Naive B cell (primary cell): ENCODE measurements at regions not wholly inside any gene's neighbourhood (a gene's known extent, or its start where the extent isn't known, plus 50 kb on each side); places are given as distances from the start of the nearest gene placed in this dataset.

Source experiments
- ATAC-seq, 2 donors: fragments of 150-1000 bp; cut with Tn5 transposase; 2 replicates each; pipeline ENCODE4 v1.10.0; 2021; ENCODE audit warnings: low read depth in 2 of 2, mild to moderate bottlenecking in 2 of 2, moderate library complexity in 2 of 2
- DNase-seq: peaks from one replicate; pipeline ENCODE4 v3.0.0; 2022
- H3K27ac Mint-ChIP-seq, 6 donors: one replicate each; pipeline ENCODE4 v1.8.0; 2020 to 2022; ENCODE audit warnings: mild to moderate bottlenecking in 6 of 6, mixed read lengths in 6 of 6, moderate library complexity in 5 of 6, inconsistent platforms in 2 of 6
- H3K27me3 Mint-ChIP-seq, 3 donors: one replicate each; pipeline ENCODE4 v1.8.0; 2021 to 2022; ENCODE audit warnings: mixed read lengths in 3 of 3, mild to moderate bottlenecking in 1 of 3
- H3K36me3 Mint-ChIP-seq, 2 donors: one replicate each; pipeline ENCODE4 v1.8.0; 2020 to 2022; ENCODE audit warnings: mixed read lengths in 2 of 2, inconsistent platforms in 1 of 2, mild to moderate bottlenecking in 1 of 2
- H3K4me1 Mint-ChIP-seq, 3 donors: one replicate each; pipeline ENCODE4 v1.8.0; 2020 to 2022; ENCODE audit warnings: mixed read lengths in 3 of 3, inconsistent platforms in 1 of 3, mild to moderate bottlenecking in 1 of 3, moderate library complexity in 1 of 3
- H3K4me3 Mint-ChIP-seq, 8 donors: one replicate each; pipeline ENCODE4 v1.8.0; 2020 to 2022; ENCODE audit warnings: mild to moderate bottlenecking in 8 of 8, mixed read lengths in 8 of 8, moderate library complexity in 8 of 8, inconsistent platforms in 2 of 8
- H3K9me3 Mint-ChIP-seq, 7 donors: one replicate each; pipeline ENCODE4 v1.8.0; 2020 to 2022; ENCODE audit warnings: mixed read lengths in 7 of 7, mild to moderate bottlenecking in 5 of 7, inconsistent platforms in 2 of 7, moderate library complexity in 1 of 7

DNA sequence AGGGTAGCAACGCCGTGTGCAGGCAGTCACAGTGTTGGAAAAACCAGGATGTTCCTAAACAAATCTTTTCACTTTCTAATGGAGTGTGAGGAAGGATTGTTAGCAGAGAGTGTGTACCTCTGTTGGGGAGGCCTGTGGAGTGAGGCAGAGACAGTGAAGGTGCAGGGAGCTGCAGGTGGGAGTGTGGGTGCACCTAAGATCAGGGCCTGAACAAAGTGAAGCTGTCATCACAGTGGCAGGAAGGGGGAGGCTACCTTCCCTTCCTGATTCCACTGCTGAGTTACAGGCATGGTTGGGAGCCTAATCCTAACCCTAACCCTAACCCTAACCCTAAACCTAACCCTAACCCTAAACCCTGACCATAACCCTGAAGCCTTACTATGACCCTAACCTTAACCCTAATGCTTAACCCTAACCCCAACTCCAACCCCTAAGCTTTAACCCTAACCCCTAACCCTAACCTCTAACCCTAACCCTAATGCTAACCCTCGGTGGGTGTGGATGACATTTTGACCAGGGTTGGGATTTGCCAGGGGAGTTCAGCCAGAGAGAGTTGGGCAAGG lies 158.8 kb upstream of the KLF6 start:
- ATAC-seq (no peak), DNase-seq (no peak)
- Mint-ChIP-seq H3K9me3 (peaks cover 0 to 5% (median 0%) of the 10 kb centered on the region in 7 donors), H3K36me3 (no peaks in the 10 kb centered on the region), H3K27ac (peak overlapping the region in 3 of 6 donors; percentile 40 to 64 (median 63)), H3K4me1 (peaks cover 0 to 4% (median 4%) of the 10 kb centered on the region in 3 donors), H3K27me3 (peaks cover 0 to 16% (median 8%) of the 10 kb centered on the region in 3 donors), H3K4me3 (no peak overlapping the region)

- H3K4me3 Mint-ChIP-seq, result no peak overlapping the region
- H3K4me1 Mint-ChIP-seq, result peaks cover 0 to 4% (median under 1%) of the 10 kb centered on the region in 3 donors
Measured at GRCh38 chr10:3942937-3943489, 158.0 kb upstream of the KLF6 start.

GRCh38 chr10:3941676-3942075 lies 156.7 kb upstream of the KLF6 start:
- H3K36me3 Mint-ChIP-seq, result no peaks in the 10 kb centered on the region
- peak overlapping the region in 4 of 6 donors; percentile 17 to 78 (median 67) for H3K27ac Mint-ChIP-seq
- H3K4me3 Mint-ChIP-seq, result no peak overlapping the region
- DNase-seq, result no peak
- H3K4me1 Mint-ChIP-seq, result peaks cover 0 to 4% (median 0%) of the 10 kb centered on the region in 3 donors
- no peak for ATAC-seq
- H3K9me3 Mint-ChIP-seq, result peaks cover 0 to 5% (median 0%) of the 10 kb centered on the region in 7 donors
- peaks cover 0 to under 1% (median 0%) of the 10 kb centered on the region in 3 donors for H3K27me3 Mint-ChIP-seq

More at GRCh38 chr10:3942937-3943489, 158.0 kb upstream of the KLF6 start:
- Mint-ChIP-seq H3K36me3 (no peaks in the 10 kb centered on the region), H3K9me3 (peaks cover 0 to 5% (median 0%) of the 10 kb centered on the region in 7 donors), H3K27ac (peak overlapping the region in 1 of 6 donors; percentile 80), H3K27me3 (peaks cover 0 to 12% (median 3%) of the 10 kb centered on the region in 3 donors)
- no peak for ATAC-seq
- no peak for DNase-seq

- H3K9me3 Mint-ChIP-seq, result peaks cover 0 to 2% (median 0%) of the 10 kb centered on the region in 7 donors
- DNase-seq (no peak), ATAC-seq (no peak)
- H3K27me3 Mint-ChIP-seq, result no peaks in the 10 kb centered on the region
- H3K4me1 Mint-ChIP-seq, result peaks cover 19 to 26% (median 26%) of the 10 kb centered on the region in 3 donors
- peak overlapping the region in 5 of 6 donors; percentile 28 to 94 (median 78) for H3K27ac Mint-ChIP-seq
- H3K4me3 Mint-ChIP-seq, result peak overlapping the region in 2 of 8 donors; percentile 26 to 64
- no peaks in the 10 kb centered on the region for H3K36me3 Mint-ChIP-seq
Measured at GRCh38 chr10:3936422-3937040, 151.5 kb upstream of the KLF6 start.

DNA sequence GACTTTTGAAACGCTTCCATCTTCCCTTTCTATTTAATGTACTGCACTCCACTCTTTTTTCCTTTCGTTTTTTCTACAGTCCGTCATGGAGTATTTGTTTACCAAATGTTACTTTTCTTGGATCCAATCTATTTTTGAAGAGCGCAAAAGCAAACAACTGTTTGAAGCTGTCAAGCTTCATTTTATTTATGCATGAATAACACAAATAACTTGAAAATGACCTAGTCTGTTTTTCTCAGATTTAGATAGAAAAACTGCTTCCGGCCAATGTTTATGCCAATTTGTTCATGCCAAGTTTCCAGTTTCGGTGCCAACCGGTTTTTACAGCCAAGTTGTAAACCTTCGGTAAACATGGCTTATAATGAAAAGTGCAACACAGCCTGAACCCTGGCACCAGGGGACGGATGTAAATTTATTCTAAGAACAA lies 150.9 kb upstream of the KLF6 start:
- Mint-ChIP-seq H3K4me1 (peaks cover 19 to 26% (median 26%) of the 10 kb centered on the region in 3 donors), H3K36me3 (no peaks in the 10 kb centered on the region), H3K27me3 (no peaks in the 10 kb centered on the region), H3K9me3 (peaks cover 0 to 2% (median 0%) of the 10 kb centered on the region in 7 donors), H3K4me3 (peak overlapping the region in 6 of 8 donors; percentile 2 to 87 (median 39)), H3K27ac (peak overlapping the region in 3 of 6 donors; percentile 50 to 94 (median 91))
- DNase-seq (no peak), ATAC-seq (no peak)

DNA sequence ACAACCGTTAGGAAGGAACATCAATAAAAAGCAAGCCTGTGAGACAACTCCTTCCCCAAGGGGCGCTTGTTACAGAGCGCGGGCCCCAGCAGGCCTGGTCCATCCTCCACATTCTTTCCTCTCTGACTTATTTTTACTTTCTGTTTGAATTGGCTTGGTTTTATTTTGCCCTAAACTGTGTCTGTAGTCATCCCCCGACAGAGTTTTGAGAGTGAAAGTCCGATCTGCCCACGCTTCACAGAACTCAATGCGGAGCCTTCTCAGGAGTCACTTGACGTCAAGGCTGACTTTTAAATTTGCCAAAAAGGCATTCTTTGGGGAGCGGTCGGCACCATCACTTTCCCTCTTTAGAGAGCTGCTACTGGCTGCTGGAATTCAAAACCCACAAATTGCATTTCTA lies 150.1 kb upstream of the KLF6 start:
- Mint-ChIP-seq H3K9me3 (peaks cover 0 to 2% (median 0%) of the 10 kb centered on the region in 7 donors), H3K4me1 (peaks cover 19 to 26% (median 26%) of the 10 kb centered on the region in 3 donors), H3K36me3 (no peaks in the 10 kb centered on the region), H3K27ac (peak overlapping the region; percentile 72 to 94 (median 88)), H3K27me3 (no peaks in the 10 kb centered on the region), H3K4me3 (peak overlapping the region; percentile 22 to 87 (median 72))
- DNase-seq (peak; percentile 56), ATAC-seq (peak; percentile 93 to 95)

DNA sequence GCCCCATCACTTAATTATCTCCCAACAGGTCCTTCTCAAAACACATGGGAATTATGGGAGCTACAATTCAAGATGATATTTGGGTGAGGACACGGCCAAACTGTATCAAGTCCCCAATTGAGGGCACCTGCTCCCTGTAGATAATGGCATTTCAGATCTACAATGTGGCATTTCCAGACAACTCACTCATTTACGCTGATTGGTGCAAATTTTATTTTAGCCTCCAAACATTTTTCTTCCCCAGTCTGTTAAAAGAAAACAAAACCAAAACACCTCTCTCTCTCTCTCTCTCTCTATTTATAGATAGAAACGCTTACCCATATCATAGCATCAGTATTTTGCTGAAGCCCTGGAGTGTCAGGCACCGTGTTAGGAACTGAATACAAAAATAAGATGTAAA lies 148.7 kb upstream of the KLF6 start:
- no peaks in the 10 kb centered on the region for H3K27me3 Mint-ChIP-seq
- peaks cover 0 to 2% (median 0%) of the 10 kb centered on the region in 7 donors for H3K9me3 Mint-ChIP-seq
- DNase-seq (no peak), ATAC-seq (no peak)
- peaks cover 19 to 26% (median 26%) of the 10 kb centered on the region in 3 donors for H3K4me1 Mint-ChIP-seq
- H3K4me3 Mint-ChIP-seq, result no peak overlapping the region
- H3K36me3 Mint-ChIP-seq, result no peaks in the 10 kb centered on the region
- peak overlapping the region in 2 of 6 donors; percentile 55 to 64 for H3K27ac Mint-ChIP-seq

- Mint-ChIP-seq H3K9me3 (peaks cover 0 to 2% (median 0%) of the 10 kb centered on the region in 7 donors), H3K4me1 (peaks cover 19 to 26% (median 26%) of the 10 kb centered on the region in 3 donors), H3K27ac (peak overlapping the region in 2 of 6 donors; percentile 41 to 85), H3K4me3 (no peak overlapping the region), H3K27me3 (peaks cover 0 to 6% (median 3%) of the 10 kb centered on the region in 3 donors), H3K36me3 (no peaks in the 10 kb centered on the region)
- no peak for DNase-seq
- ATAC-seq, result no peak
Measured at GRCh38 chr10:3932597-3933375, 147.8 kb upstream of the KLF6 start.

DNA sequence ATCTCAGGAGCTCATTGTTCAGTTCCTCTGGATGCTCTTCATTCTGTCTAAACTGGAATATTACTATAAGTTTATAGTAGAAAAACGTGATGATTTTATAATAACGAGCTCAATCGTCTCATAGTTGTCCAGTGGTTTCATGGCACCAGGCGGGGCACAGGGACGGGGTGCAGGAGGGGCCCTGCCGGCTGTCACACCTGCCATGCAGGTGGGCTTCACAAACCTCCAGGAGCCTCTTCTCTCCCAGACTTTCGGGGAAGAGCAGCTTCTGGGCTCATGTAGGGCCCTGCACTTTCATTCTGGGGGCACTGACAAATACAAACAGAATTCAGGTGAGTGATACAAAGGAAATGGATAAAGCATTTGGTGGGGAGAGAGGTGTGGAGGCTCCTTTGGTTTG lies 146.9 kb upstream of the KLF6 start:
- Mint-ChIP-seq H3K4me1 (peaks cover 19 to 26% (median 26%) of the 10 kb centered on the region in 3 donors), H3K36me3 (no peaks in the 10 kb centered on the region), H3K27ac (peak overlapping the region in 3 of 6 donors; percentile 32 to 52 (median 49)), H3K27me3 (peaks cover 0 to 7% (median 3%) of the 10 kb centered on the region in 3 donors), H3K9me3 (peaks cover 0 to 2% (median 0%) of the 10 kb centered on the region in 7 donors), H3K4me3 (peak overlapping the region in 1 of 8 donors; percentile 34)
- ATAC-seq, result no peak
- no peak for DNase-seq

- no peak for ATAC-seq
- Mint-ChIP-seq H3K4me3 (no peak overlapping the region), H3K9me3 (peaks cover 0 to 2% (median 0%) of the 10 kb centered on the region in 7 donors), H3K4me1 (peaks cover 19 to 26% (median 26%) of the 10 kb centered on the region in 3 donors), H3K36me3 (no peaks in the 10 kb centered on the region), H3K27ac (peak overlapping the region in 1 of 6 donors; percentile 71), H3K27me3 (peaks cover 0 to 7% (median 3%) of the 10 kb centered on the region in 3 donors)
- no peak for DNase-seq
Measured at GRCh38 chr10:3931224-3931623, 146.2 kb upstream of the KLF6 start.

- peaks cover 0 to 5% (median under 1%) of the 10 kb centered on the region in 3 donors for H3K4me1 Mint-ChIP-seq
- H3K4me3 Mint-ChIP-seq, result no peak overlapping the region
- no peaks in the 10 kb centered on the region for H3K36me3 Mint-ChIP-seq
- ATAC-seq (no peak), DNase-seq (no peak)
- no peaks in the 10 kb centered on the region for H3K9me3 Mint-ChIP-seq
- peak overlapping the region in 1 of 6 donors; percentile 48 for H3K27ac Mint-ChIP-seq
- peaks cover 0 to 7% (median 3%) of the 10 kb centered on the region in 3 donors for H3K27me3 Mint-ChIP-seq
Measured at GRCh38 chr10:3928569-3928968, 143.6 kb upstream of the KLF6 start.

DNA sequence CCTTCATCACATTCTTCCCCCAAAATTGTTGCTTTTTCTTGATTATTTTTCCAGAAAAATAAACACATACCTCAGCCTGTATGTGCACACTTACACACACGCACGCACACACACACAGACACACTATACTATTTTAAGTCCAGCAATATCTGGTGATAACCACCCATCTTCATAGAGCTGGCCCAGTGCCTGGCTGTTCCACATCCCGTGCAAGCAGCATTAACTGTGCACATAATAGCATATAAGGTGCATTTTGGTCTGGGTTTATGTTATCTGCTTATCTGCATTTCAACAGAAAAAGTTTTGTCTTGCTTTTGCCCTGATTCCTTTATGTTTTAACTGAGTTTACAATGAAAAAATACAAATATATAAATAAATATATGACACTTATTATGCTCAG lies 143.1 kb upstream of the KLF6 start:
- Mint-ChIP-seq H3K4me1 (peaks cover 0 to 5% (median 0%) of the 10 kb centered on the region in 3 donors), H3K4me3 (no peak overlapping the region), H3K9me3 (no peaks in the 10 kb centered on the region), H3K27me3 (peaks cover 0 to 7% (median 3%) of the 10 kb centered on the region in 3 donors), H3K27ac (no peak overlapping the region), H3K36me3 (no peaks in the 10 kb centered on the region)
- ATAC-seq, result no peak
- no peak for DNase-seq
